ENCODE measurements at regions not wholly inside any gene's neighbourhood (a gene's known extent, or its start where the extent isn't known, plus 50 kb on each side); places are given as distances from the start of the nearest gene placed in this dataset.

GRCh38 chr13:99900960-99901359, 70.6 kb downstream of the ZIC5 start:
- no peak for FAIRE-seq
- Histone ChIP-seq H3K36me3 (replicated peaks in 1 of 2; ENCODE audit: control insufficient read depth in 1 of 2, insufficient read depth in 2 of 2, low read length in 2 of 2) (no peaks in the 10 kb centered on the region), H3K27me3 (ENCODE audit: control insufficient read depth in 1 of 2, insufficient read depth in 2 of 2, low read length in 2 of 2) (peaks cover 0 to 1% of the 10 kb centered on the region in 2 experiments; a peak in 1 of 5 replicates), H3K9ac (ENCODE audit: insufficient read depth, low read depth, low read length) (no peak overlapping the region), H3K27ac (ENCODE audit: extremely low read length, insufficient read depth, low read length) (no peak overlapping the region), H3K4me1 (ENCODE audit: insufficient read depth, low read length) (peaks cover 34% of the 10 kb centered on the region), H3K79me2 (ENCODE audit: insufficient read depth, low read length) (no peaks in the 10 kb centered on the region), H4K20me1 (ENCODE audit: insufficient read depth, low read length) (no peaks in the 10 kb centered on the region), H3K4me3 (replicated peaks in 1 of 3; ENCODE audit: insufficient read depth in 1 of 3, low read depth in 2 of 3, low read length in 3 of 3) (no peak overlapping the region), H2AFZ (ENCODE audit: low read length) (no peak overlapping the region), H3K4me2 (ENCODE audit: low read depth, low read length) (no peak overlapping the region), H3K9me3 (ENCODE audit: low read length) (no peaks in the 10 kb centered on the region)
- 73% methylated on average over 6 of the region's 8 CpGs for WGBS (ENCODE audit: low lambda C conversion rate)
- TF ChIP-seq PAX8 (CRISPR knock-in tag; IDR thresholded peaks at IDR 0.05; ENCODE audit: borderline replicate concordance): no peak
- TF ChIP-seq NFE2L1 (CRISPR knock-in tag; IDR thresholded peaks at IDR 0.05; ENCODE audit: borderline replicate concordance): no peak
- TF ChIP-seq ZBTB33 (CRISPR knock-in tag; IDR thresholded peaks at IDR 0.05): peak; percentile 90
- 0 out of 2 replicates have a peak, but pooled peaks have one; percentile 20 for TF ChIP-seq HNRNPL (IDR thresholded peaks at IDR 0.05; ENCODE audit: low read depth, low read length)
- no peak for TF ChIP-seq PATZ1 (CRISPR knock-in tag; IDR thresholded peaks at IDR 0.05)
- no peak for TF ChIP-seq ZC3H13 (CRISPR knock-in tag; IDR thresholded peaks at IDR 0.05)
- no peak for TF ChIP-seq ERF (CRISPR knock-in tag; IDR thresholded peaks at IDR 0.05)
- no peak for TF ChIP-seq ZNF607 (CRISPR knock-in tag; IDR thresholded peaks at IDR 0.05; ENCODE audit: borderline replicate concordance)
- TF ChIP-seq SP4 (CRISPR knock-in tag; IDR thresholded peaks at IDR 0.05): no peak
- no peak for TF ChIP-seq BCL3 (CRISPR knock-in tag; IDR thresholded peaks at IDR 0.05)
- POLR2A ChIA-PET: no interaction called here
- intact Hi-C loops (cut with micrococcal nuclease; ENCODE audit: unreplicated experiment) (loop anchor here (1.0 kb wide), 1 partner anchor 693 kb away; no protein-coding TSS in a partner anchor), in situ Hi-C loops (cut with HindIII; ENCODE audit: extremely low pct_ligation_motif_present, low pct_unique_long_range_greater_than_20kb) (loop anchor here (5.0 kb wide), 1 partner anchor 336 kb away; no protein-coding TSS in a partner anchor)
- CTCF ChIA-PET (ENCODE audit: low intra/inter-chr PET ratio, low total read pairs): interaction anchor here (0.8 to 1.2 kb wide), 3 partner anchors 334 to 1227 kb away, joined by 3 to 5 read pairs (median 3); no protein-coding TSS in a partner anchor
- peak; percentile 20 for ATAC-seq
- no peak for DNase-seq (ENCODE audit: low spot score)
- no TSS peak for BruUV-seq (replicated peaks)
